ENCODE measurements at regions not wholly inside any gene's neighbourhood (a gene's known extent, or its start where the extent isn't known, plus 50 kb on each side); places are given as distances from the start of the nearest gene placed in this dataset.

DNA sequence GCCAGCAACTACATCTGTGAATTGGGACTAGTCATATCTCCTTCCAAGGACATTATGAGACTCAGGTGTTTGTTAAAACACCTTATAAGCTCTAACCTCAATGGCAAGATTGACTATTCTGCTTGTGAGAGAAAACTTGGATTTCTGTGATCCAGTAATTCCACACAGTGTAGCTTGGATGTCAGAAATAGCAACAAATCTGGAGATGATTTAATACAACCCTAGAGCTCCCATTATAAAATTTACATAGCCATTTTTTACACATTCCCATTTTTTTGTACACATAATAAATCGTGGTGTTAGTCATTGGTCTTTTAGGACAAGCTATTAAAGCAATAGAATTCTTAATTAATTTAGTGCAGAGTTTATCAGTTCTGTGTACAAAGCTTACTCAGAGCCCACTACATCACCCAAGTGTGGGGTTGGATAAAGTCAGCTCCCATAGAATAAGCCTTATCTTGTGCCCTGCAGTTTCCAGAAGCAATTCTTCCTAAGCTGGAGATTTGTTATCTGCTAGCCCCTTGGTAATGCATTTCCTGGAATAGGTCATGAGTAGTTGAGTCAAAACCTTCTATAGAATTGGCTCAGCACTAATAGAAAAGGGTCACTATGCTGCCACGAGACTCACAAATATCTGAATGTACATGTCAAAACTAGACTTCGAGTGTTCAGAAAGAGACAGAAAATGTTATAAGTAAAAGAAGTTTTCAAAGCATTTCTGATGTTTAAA is 434.0 kb upstream of the RUNX1 start:
- Histone ChIP-seq H3K27me3 (ENCODE audit: control insufficient read depth in 1 of 2, insufficient read depth in 2 of 2, low read length in 2 of 2) (no peaks in the 10 kb centered on the region), H3K27ac (ENCODE audit: extremely low read length, insufficient read depth, low read length) (no peak overlapping the region), H3K4me3 (replicated peaks in 1 of 3; ENCODE audit: insufficient read depth in 1 of 3, low read depth in 2 of 3, low read length in 3 of 3) (no peak overlapping the region), H2AFZ (ENCODE audit: low read length) (no peak overlapping the region), H3K4me1 (ENCODE audit: insufficient read depth, low read length) (no peaks in the 10 kb centered on the region), H3K36me3 (replicated peaks in 1 of 2; ENCODE audit: control insufficient read depth in 1 of 2, insufficient read depth in 2 of 2, low read length in 2 of 2) (no peaks in the 10 kb centered on the region), H3K4me2 (ENCODE audit: low read depth, low read length) (no peak overlapping the region), H3K79me2 (ENCODE audit: insufficient read depth, low read length) (no peaks in the 10 kb centered on the region), H3K9ac (ENCODE audit: insufficient read depth, low read depth, low read length) (no peak overlapping the region), H4K20me1 (ENCODE audit: insufficient read depth, low read length) (no peaks in the 10 kb centered on the region), H3K9me3 (ENCODE audit: low read length) (no peaks in the 10 kb centered on the region)
- BruUV-seq (replicated peaks), result no TSS peak
- intact Hi-C loops (cut with micrococcal nuclease; ENCODE audit: unreplicated experiment), result no loop called here
- WGBS (ENCODE audit: low lambda C conversion rate), result 5% methylated on average over 3 of the region's 3 CpGs
- ChIA-PET CTCF (ENCODE audit: low intra/inter-chr PET ratio, low total read pairs) (no interaction called here), POLR2A (no interaction called here)
- FAIRE-seq, result no peak
- TF ChIP-seq ZNF614 (CRISPR knock-in tag; IDR thresholded peaks at IDR 0.05; ENCODE audit: borderline replicate concordance), result no peak
- no peak for TF ChIP-seq HES4 (CRISPR knock-in tag; IDR thresholded peaks at IDR 0.05; ENCODE audit: borderline replicate concordance)
- no peak for TF ChIP-seq ZNF326 (CRISPR knock-in tag; IDR thresholded peaks at IDR 0.05; ENCODE audit: borderline replicate concordance)
- TF ChIP-seq DNMT1 (CRISPR knock-in tag; IDR thresholded peaks at IDR 0.05), result no peak
- TF ChIP-seq, protein P1, sequence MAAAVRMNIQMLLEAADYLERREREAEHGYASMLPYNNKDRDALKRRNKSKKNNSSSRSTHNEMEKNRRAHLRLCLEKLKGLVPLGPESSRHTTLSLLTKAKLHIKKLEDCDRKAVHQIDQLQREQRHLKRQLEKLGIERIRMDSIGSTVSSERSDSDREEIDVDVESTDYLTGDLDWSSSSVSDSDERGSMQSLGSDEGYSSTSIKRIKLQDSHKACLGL (CRISPR knock-in tag; IDR thresholded peaks at IDR 0.05), result no peak
- no peak for TF ChIP-seq NR3C1 (CRISPR knock-in tag; IDR thresholded peaks at IDR 0.05)
- no peak for TF ChIP-seq ZNF549 (CRISPR knock-in tag; IDR thresholded peaks at IDR 0.05)
- TF ChIP-seq ZNF414 (CRISPR knock-in tag; IDR thresholded peaks at IDR 0.05), result no peak
- no peak for TF ChIP-seq FOSL2 (CRISPR knock-in tag; IDR thresholded peaks at IDR 0.05)
- no peak for TF ChIP-seq ZNF670 (CRISPR knock-in tag; IDR thresholded peaks at IDR 0.05; ENCODE audit: borderline replicate concordance)
- TF ChIP-seq, protein P2, sequence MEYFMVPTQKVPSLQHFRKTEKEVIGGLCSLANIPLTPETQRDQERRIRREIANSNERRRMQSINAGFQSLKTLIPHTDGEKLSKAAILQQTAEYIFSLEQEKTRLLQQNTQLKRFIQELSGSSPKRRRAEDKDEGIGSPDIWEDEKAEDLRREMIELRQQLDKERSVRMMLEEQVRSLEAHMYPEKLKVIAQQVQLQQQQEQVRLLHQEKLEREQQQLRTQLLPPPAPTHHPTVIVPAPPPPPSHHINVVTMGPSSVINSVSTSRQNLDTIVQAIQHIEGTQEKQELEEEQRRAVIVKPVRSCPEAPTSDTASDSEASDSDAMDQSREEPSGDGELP (IDR thresholded peaks at IDR 0.05; ENCODE audit: borderline replicate concordance, low read depth), result no peak
- TF ChIP-seq HMG20A (CRISPR knock-in tag; IDR thresholded peaks at IDR 0.05; ENCODE audit: borderline replicate concordance), result no peak
- TF ChIP-seq NR0B2 (CRISPR knock-in tag; IDR thresholded peaks at IDR 0.05), result no peak
- no peak for TF ChIP-seq ZNF484 (CRISPR knock-in tag; IDR thresholded peaks at IDR 0.05; ENCODE audit: borderline replicate concordance, low read depth)
- TF ChIP-seq, protein P3, sequence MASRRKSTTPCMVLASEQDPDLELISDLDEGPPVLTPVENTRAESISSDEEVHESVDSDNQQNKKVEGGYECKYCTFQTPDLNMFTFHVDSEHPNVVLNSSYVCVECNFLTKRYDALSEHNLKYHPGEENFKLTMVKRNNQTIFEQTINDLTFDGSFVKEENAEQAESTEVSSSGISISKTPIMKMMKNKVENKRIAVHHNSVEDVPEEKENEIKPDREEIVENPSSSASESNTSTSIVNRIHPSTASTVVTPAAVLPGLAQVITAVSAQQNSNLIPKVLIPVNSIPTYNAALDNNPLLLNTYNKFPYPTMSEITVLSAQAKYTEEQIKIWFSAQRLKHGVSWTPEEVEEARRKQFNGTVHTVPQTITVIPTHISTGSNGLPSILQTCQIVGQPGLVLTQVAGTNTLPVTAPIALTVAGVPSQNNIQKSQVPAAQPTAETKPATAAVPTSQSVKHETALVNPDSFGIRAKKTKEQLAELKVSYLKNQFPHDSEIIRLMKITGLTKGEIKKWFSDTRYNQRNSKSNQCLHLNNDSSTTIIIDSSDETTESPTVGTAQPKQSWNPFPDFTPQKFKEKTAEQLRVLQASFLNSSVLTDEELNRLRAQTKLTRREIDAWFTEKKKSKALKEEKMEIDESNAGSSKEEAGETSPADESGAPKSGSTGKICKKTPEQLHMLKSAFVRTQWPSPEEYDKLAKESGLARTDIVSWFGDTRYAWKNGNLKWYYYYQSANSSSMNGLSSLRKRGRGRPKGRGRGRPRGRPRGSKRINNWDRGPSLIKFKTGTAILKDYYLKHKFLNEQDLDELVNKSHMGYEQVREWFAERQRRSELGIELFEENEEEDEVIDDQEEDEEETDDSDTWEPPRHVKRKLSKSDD (CRISPR knock-in tag; IDR thresholded peaks at IDR 0.05; ENCODE audit: low read depth), result no peak
- TF ChIP-seq ZFP41 (CRISPR knock-in tag; IDR thresholded peaks at IDR 0.05; ENCODE audit: borderline replicate concordance), result no peak
- TF ChIP-seq ZNF512B (CRISPR knock-in tag; IDR thresholded peaks at IDR 0.05; ENCODE audit: borderline replicate concordance), result no peak
- no peak for DNase-seq (ENCODE audit: low spot score)
- ATAC-seq, result no peak
- in situ Hi-C loops (cut with HindIII; ENCODE audit: extremely low pct_ligation_motif_present, low pct_unique_long_range_greater_than_20kb), result no loop called here

Data from HepG2 (cell line).